NOMO-1 (cell line): ENCODE measurements at regions not wholly inside any gene's neighbourhood (a gene's known extent, or its start where the extent isn't known, plus 50 kb on each side); places are given as distances from the start of the nearest gene placed in this dataset.

ENCODE experiments used
- DNase-seq, 2 experiments: peaks; one replicate each; lab custom pipeline; 2025; ENCODE audit not compliant: unreplicated experiment in 2 of 2; lab: John Stamatoyannopoulos, UW

DNA sequence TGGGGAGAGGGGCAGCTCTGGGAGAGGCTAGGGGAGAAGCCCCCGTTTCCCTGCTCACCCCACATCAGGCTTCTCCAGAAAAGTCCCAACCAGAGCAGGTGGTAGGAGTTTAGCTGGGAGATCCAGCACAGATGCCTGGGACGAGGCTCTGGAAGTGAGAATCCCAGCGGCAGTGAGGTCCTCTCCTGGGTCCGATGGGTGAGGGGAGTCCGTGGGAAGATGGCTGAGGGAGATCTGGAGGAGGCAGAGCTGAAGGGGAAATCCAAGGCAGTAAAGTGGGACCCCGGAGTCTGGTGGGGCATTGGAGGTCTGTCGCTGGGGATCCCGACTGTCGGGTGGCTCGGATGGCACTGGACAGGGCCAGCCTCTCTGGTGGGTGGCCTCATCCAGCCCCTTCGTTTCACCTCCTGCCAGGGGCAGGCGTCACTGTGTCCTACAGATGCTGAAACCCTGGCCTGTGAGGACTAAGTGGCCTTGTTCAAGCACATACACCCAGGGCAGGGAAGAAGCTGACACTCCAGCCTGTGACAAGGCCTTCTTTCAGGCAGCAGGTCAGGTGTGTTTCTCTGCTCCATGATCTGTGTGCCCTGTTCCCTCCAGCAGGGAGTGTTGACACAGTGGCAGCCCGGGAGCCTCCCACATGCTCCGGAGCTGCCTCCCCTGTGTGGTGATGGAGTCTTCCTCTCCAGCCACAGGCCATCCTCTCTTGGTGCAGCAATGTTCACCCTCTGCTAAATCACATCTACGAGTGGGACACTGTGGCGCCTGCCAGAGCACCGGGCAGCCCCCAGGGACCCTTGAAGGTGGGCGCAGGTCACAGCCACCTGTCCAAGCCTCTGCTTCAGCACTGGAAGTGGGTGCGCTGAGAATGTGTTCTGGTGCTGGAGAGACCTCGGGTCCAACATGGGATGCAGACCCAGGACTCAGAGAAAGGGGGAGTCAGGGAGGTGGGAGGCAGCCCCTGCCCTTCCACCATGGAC, 850.8 kb downstream of the BRD1 start:
- DNase-seq: no peak

DNA sequence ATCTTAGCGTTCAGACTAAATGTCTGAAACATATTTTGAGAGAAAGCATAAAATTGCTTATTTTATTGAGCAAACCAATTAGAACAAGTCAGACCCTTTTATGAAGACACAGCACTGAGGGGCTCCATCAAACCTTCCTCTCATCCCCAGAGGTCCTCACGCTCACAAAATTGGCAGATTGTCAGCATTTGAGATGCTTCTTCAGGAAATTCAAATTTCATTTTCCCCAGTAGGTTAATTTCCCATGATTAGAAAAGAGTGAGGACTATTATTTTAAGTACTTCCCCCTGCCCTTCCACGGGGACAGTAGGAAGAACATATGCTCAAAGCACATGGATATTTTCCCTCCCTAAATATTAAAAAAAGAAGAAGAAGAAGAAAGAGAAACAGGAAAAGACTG, 851.8 kb downstream of the BRD1 start:
- DNase-seq: no peak

- no peak for DNase-seq
Measured at GRCh38 chr22:48975316-48975741, 852.3 kb downstream of the BRD1 start.

GRCh38 chr22:48974443-48975315, 853.0 kb downstream of the BRD1 start:
- DNase-seq: no peak

GRCh38 chr22:48973694-48974041, 854.0 kb downstream of the BRD1 start:
- no peak for DNase-seq

DNA sequence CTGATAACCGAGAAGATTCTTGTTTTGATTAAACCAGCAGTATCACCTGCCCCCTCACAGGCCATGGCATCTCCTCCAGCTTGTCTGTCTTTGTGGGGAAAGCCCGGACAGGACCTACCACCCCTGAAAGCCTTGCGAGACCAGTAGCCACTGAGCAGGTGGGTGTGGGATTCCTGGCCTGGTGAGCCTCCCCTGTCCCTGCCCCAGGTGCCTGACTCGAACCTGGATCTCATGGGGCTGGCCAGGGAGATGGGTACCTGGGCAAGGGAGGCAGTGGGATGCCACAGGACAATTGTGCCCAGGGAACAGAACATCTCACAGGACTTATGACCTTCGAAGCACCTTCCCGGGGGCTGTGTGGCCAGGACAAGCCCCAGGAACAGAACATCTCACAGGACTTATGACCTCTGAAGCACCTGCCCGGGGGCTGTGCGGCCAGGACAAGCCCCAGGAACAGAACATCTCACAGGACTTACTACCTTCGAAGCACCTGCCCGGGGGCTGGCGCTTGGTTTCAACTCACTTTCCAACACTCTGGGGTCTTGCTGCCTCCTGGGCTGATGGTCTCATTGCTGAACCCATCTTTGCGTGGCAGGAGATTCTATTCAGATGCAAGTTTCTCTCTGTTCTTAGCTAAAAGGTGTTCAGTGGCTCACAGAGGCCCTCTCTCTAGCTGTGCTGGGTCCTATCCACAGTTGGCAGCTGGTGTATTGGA, 854.5 kb downstream of the BRD1 start:
- no peak for DNase-seq

- no peak for DNase-seq
Measured at GRCh38 chr22:48968201-48968959, 859.3 kb downstream of the BRD1 start.

DNA sequence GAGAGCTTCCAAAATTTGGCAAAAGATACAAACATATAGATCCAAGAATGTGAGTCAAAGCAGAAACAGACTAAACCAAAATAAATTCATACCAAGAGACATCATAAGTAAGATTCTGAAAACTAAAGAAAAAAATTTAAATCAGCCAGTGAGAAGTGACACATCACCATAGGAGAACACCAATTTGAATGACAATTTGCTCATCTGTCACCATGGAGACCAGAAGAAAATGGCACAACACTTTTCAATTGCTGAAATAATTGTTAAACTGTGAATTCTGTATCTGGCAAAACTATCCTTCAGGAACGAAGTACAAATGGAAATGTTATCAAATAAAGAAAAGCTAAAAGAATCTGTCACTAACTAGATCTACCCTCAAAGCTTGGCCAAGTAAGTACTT, 864.3 kb downstream of the BRD1 start:
- no peak for DNase-seq

GRCh38 chr22:48961705-48962104, 866.0 kb downstream of the BRD1 start:
- DNase-seq: no peak

DNA sequence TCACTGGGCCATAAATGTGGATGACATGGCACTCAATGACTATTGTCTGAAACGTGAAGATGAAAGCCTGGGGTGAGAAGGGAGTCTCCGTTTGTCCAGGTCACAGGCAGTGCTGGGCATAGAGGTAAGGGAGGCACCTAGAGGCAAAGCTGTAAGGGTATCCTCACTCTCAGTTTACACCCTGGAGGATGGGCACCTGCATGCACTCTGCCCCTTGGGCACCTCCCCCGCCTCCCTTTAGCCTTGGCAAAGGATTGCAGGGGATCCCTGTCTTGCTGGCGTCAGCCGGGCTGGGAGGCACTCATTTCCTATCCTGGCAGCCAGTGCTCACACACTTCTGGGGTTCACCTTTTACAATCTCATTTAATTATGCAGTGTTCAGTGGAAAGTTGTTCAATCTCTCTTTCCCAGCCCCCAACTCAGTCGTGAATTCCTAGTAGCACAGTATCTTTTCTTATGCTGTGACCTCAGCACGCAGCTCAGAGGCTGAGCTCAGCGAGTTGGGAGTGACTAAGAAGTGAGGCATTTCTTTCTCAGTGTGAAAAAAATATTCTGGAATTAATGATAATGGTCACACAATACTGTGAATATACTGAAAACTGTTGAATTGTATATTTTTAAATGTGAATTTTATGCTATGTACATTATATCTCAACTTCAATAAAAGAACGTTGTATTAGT, 866.6 kb downstream of the BRD1 start:
- no peak for DNase-seq

GRCh38 chr22:48960576-48960975, 867.1 kb downstream of the BRD1 start:
- no peak for DNase-seq

- DNase-seq: no peak
Measured at GRCh38 chr22:48959496-48959895, 868.2 kb downstream of the BRD1 start.

DNA sequence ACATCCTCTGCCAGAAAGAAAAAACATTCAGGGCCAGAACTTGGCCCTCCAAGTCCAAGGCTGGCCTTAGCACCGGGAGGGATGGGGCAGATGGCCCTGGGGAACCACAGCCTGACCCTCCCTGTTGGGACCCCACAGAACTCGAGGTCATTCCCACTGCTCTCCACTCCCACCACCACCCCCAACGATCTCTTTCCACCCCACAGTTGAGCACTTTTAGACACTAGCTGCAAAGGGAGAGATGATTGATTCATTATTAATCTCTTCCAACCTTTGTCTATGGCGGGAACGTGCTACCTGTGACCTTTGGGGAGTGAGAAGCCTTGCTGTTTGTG, 869.7 kb downstream of the BRD1 start:
- DNase-seq: no peak

- DNase-seq: no peak
Measured at GRCh38 chr22:48957311-48957986, 870.2 kb downstream of the BRD1 start.

- DNase-seq: no peak
Measured at GRCh38 chr22:48955351-48956311, 872.0 kb downstream of the BRD1 start.

DNA sequence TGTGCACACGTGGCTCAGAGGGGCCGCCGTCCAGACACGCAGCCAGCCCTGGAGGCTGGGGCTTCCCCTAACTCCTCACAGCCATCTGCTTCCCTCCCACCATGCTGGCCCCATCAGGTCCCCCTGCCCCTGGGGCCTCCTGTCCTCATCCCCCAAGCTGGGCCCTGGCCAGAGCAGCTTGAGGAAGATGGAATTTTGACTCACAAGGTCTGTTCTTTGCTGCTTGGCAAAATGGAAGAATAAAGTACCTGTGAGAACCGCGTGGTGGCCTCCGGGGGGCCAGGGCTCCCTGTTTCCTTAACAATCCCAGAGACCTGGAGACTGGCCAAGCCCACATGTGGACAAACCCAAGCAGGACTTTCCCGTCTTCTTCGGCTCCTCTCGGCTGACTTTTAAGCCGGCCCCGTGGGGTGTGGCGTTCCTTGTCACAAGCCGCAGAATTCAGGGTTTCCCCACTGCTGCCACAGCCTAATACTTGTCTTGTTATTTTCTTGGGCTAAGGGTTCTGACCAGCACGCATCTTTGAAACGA, 872.8 kb downstream of the BRD1 start:
- DNase-seq: no peak

GRCh38 chr22:48953830-48954229, 873.8 kb downstream of the BRD1 start:
- DNase-seq: no peak
